GM23338 (cell line): ENCODE measurements at regions not wholly inside any gene's neighbourhood (a gene's known extent, or its start where the extent isn't known, plus 50 kb on each side); places are given as distances from the start of the nearest gene placed in this dataset.

Experiments
- ATAC-seq: fragments of 200-7000 bp; cut with Tn5 transposase; 3 replicates; pipeline ENCODE4 v1.9.1; 2020
- DNase-seq: peaks from one replicate; pipeline ENCODE4 v3.0.0-alpha.2; 2015; ENCODE audit warnings: low spot score
- H2AFZ ChIP-seq: fragments of 200-600 bp; sonication (generic); 2 replicates; pipeline ENCODE4 v1.8.0; 2016; ENCODE audit warnings: antibody characterized with exemption, mild to moderate bottlenecking, moderate library complexity
- H3F3A ChIP-seq: fragments of 200-600 bp; sonication (generic); replicated peaks from 2 replicates; pipeline ENCODE4 v1.8.0; 2017; ENCODE audit warnings: antibody characterized with exemption, mixed run types, low read depth
- H3K27ac ChIP-seq: fragments of 200-600 bp; sonication (generic); 2 replicates; pipeline ENCODE4 v1.6.1; 2016; ENCODE audit warnings: low read depth
- H3K27me3 ChIP-seq: fragments of 200-600 bp; sonication (generic); 2 replicates; pipeline ENCODE4 v1.8.0; 2016; ENCODE audit warnings: mild to moderate bottlenecking, mixed run types, moderate library complexity; ENCODE audit not compliant: insufficient read depth
- H3K36me3 ChIP-seq: fragments of 200-600 bp; sonication (generic); 2 replicates; pipeline ENCODE4 v1.8.0; 2016; ENCODE audit warnings: mild to moderate bottlenecking; ENCODE audit not compliant: insufficient read depth
- H3K4me1 ChIP-seq: fragments of 200-600 bp; sonication (generic); 2 replicates; pipeline ENCODE4 v1.8.0; 2016; ENCODE audit warnings: mild to moderate bottlenecking, moderate library complexity; ENCODE audit not compliant: insufficient read depth
- H3K4me2 ChIP-seq: fragments of 200-600 bp; sonication (generic); 2 replicates; pipeline ENCODE4 v1.7.1; 2017; ENCODE audit warnings: mixed run types
- H3K4me3 ChIP-seq: fragments of 200-600 bp; sonication (generic); 2 replicates; pipeline ENCODE4 v1.6.1; 2016; ENCODE audit warnings: mixed run types
- H3K79me2 ChIP-seq: fragments of 200-600 bp; sonication (generic); replicated peaks from 2 replicates; pipeline ENCODE4 v1.8.0; 2017; ENCODE audit warnings: mild to moderate bottlenecking; ENCODE audit not compliant: insufficient read depth
- H3K9me2 ChIP-seq: fragments of 200-600 bp; sonication (generic); 2 replicates; pipeline ENCODE4 v1.8.0; 2017; ENCODE audit not compliant: insufficient read depth
- H4K20me1 ChIP-seq: fragments of 200-600 bp; sonication (generic); replicated peaks from 2 replicates; pipeline ENCODE4 v1.8.0; 2017; ENCODE audit warnings: mild to moderate bottlenecking; ENCODE audit not compliant: insufficient read depth
- H3K27ac Mint-ChIP-seq: 2 replicates; pipeline ENCODE4 v1.8.0; 2020; ENCODE audit warnings: inconsistent platforms, mild to moderate bottlenecking, moderate library complexity, mixed read lengths
- H3K27me3 Mint-ChIP-seq: 3 replicates; pipeline ENCODE4 v1.8.0; 2022; ENCODE audit warnings: low read depth, mild to moderate bottlenecking, moderate library complexity, mixed read lengths, inconsistent platforms; ENCODE audit not compliant: insufficient read depth, poor library complexity
- H3K36me3 Mint-ChIP-seq: 3 replicates; pipeline ENCODE4 v1.8.0; 2021; ENCODE audit warnings: low read depth, mild to moderate bottlenecking, inconsistent platforms, moderate library complexity, mixed read lengths
- H3K4me1 Mint-ChIP-seq: 3 replicates; pipeline ENCODE4 v1.8.0; 2020; ENCODE audit warnings: mild to moderate bottlenecking, inconsistent platforms, mixed read lengths
- H3K4me3 Mint-ChIP-seq: 3 replicates; pipeline ENCODE4 v1.8.0; 2021; ENCODE audit warnings: moderate library complexity, mild to moderate bottlenecking, inconsistent platforms, mixed read lengths
- H3K9me3 Mint-ChIP-seq: 3 replicates; pipeline ENCODE4 v1.8.0; 2020; ENCODE audit warnings: moderate library complexity, mild to moderate bottlenecking, inconsistent platforms, mixed read lengths
- CREB1 ChIP-seq: fragments of 250-450 bp; sonication (Bioruptor Pico); IDR thresholded peaks from 2 replicates; pipeline ENCODE4 v1.5.0; 2020; ENCODE audit warnings: low read depth, mild to moderate bottlenecking, moderate library complexity
- ETS1 ChIP-seq: IDR thresholded peaks from 2 replicates; pipeline ENCODE4 v1.6.1; 2016; ENCODE audit warnings: antibody characterized with exemption
- EZH2 ChIP-seq: fragments of 200-600 bp; sonication (generic); IDR thresholded peaks from one replicate; pipeline ENCODE4 v1.8.0; 2017; ENCODE audit warnings: antibody characterized with exemption, mild to moderate bottlenecking, low read depth; ENCODE audit not compliant: unreplicated experiment
- EZH2phosphoT487 ChIP-seq: fragments of 200-600 bp; sonication (generic); IDR thresholded peaks from one replicate; pipeline ENCODE4 v1.8.1; 2018; ENCODE audit warnings: antibody characterized with exemption; ENCODE audit not compliant: unreplicated experiment
- JUNB ChIP-seq: IDR thresholded peaks from one replicate; pipeline ENCODE4 v1.6.1; 2016; ENCODE audit warnings: antibody characterized with exemption; ENCODE audit not compliant: unreplicated experiment
- NANOG ChIP-seq: IDR thresholded peaks from 2 replicates; pipeline ENCODE4 v1.6.1; 2016; ENCODE audit warnings: antibody characterized with exemption, borderline replicate concordance
- POLR2AphosphoS5 ChIP-seq: IDR thresholded peaks from 2 replicates; pipeline ENCODE4 v1.6.1; 2016; ENCODE audit warnings: antibody characterized with exemption, low read depth
- REST ChIP-seq: IDR thresholded peaks from one replicate; pipeline ENCODE4 v1.6.1; 2018; ENCODE audit warnings: antibody characterized with exemption; ENCODE audit not compliant: unreplicated experiment
- STAT1 ChIP-seq: IDR thresholded peaks from one replicate; pipeline ENCODE4 v1.6.1; 2016; ENCODE audit warnings: antibody characterized with exemption; ENCODE audit not compliant: unreplicated experiment
- ZNF114 ChIP-seq: fragments of 250-450 bp; sonication (Bioruptor Pico); IDR thresholded peaks from 2 replicates; pipeline ENCODE4 v1.5.0; 2020; ENCODE audit warnings: mild to moderate bottlenecking, moderate library complexity
- ZNF331 ChIP-seq: fragments of 250-450 bp; sonication (Bioruptor Pico); IDR thresholded peaks from 2 replicates; pipeline ENCODE4 v1.5.0; 2020; ENCODE audit warnings: low read depth, mild to moderate bottlenecking, moderate library complexity
- ZNF462 ChIP-seq: fragments of 250-450 bp; sonication (Bioruptor Pico); IDR thresholded peaks from 2 replicates; pipeline ENCODE4 v1.5.0; 2020; ENCODE audit warnings: mild to moderate bottlenecking, moderate library complexity

GRCh38 chr6:68032217-68032616, 602.9 kb upstream of the ADGRB3 start:
- peaks cover 28% of the 10 kb centered on the region for H3K36me3 Mint-ChIP-seq
- no peak overlapping the region for H3K4me3 Mint-ChIP-seq
- peaks cover 3% of the 10 kb centered on the region for H3K27me3 Mint-ChIP-seq
- H3K4me1 Mint-ChIP-seq = peaks cover 4% of the 10 kb centered on the region; the same call in 1 of the 3 replicates
- Histone ChIP-seq H3K79me2 (no peaks in the 10 kb centered on the region), H4K20me1 (no peaks in the 10 kb centered on the region), H3K4me2 (no peak overlapping the region), H2AFZ (peak overlapping the region; percentile 44; the same call in 1 of the 2 replicates), H3K36me3 (no peaks in the 10 kb centered on the region), H3K9me2 (no peaks in the 10 kb centered on the region), H3F3A (no peaks in the 10 kb centered on the region), H3K27me3 (no peaks in the 10 kb centered on the region), H3K4me3 (no peak overlapping the region), H3K27ac (no peak overlapping the region), H3K4me1 (peaks cover 9% of the 10 kb centered on the region)
- H3K27ac Mint-ChIP-seq = no peak overlapping the region
- TF ChIP-seq CREB1 (CRISPR knock-in tag) = no peak
- no peak for TF ChIP-seq POLR2AphosphoS5
- no peak for TF ChIP-seq EZH2phosphoT487
- no peak for TF ChIP-seq ZNF114 (CRISPR knock-in tag)
- no peak for TF ChIP-seq ZNF331
- TF ChIP-seq EZH2 = no peak
- no peak for TF ChIP-seq JUNB
- TF ChIP-seq ZNF462 = no peak
- no peak for TF ChIP-seq REST
- no peak for TF ChIP-seq NANOG
- no peak for TF ChIP-seq STAT1
- TF ChIP-seq ETS1 = no peak
- peaks cover 20% of the 10 kb centered on the region for H3K9me3 Mint-ChIP-seq
- DNase-seq (no peak), ATAC-seq (no peak)
